Suppressor macrophage treated with lipopolysaccharide for 4 hours (primary cell): ENCODE measurements at regions not wholly inside any gene's neighbourhood (a gene's known extent, or its start where the extent isn't known, plus 50 kb on each side); places are given as distances from the start of the nearest gene placed in this dataset.

Experiments used
- DNase-seq: peaks from one replicate; pipeline ENCODE4 v3.0.0-alpha.2; 2020

GRCh38 chr20:12597551-12597950 lies 411.2 kb upstream of the SPTLC3 start:
- DNase-seq, result no peak

GRCh38 chr20:12598894-12599293 lies 409.9 kb upstream of the SPTLC3 start:
- DNase-seq, result no peak

- no peak for DNase-seq
These were observed 409.3 kb upstream of the SPTLC3 start for GRCh38 chr20:12599494-12599893.

- no peak for DNase-seq
These were observed 403.0 kb upstream of the SPTLC3 start for GRCh38 chr20:12605751-12606150.

- DNase-seq, result no peak
These were observed 397.9 kb upstream of the SPTLC3 start for GRCh38 chr20:12610871-12611270.

GRCh38 chr20:12614764-12615163 lies 394.0 kb upstream of the SPTLC3 start:
- no peak for DNase-seq

GRCh38 chr20:12617076-12617475 lies 391.7 kb upstream of the SPTLC3 start:
- no peak for DNase-seq

GRCh38 chr20:12623870-12624269 lies 384.9 kb upstream of the SPTLC3 start:
- DNase-seq, result no peak

- no peak for DNase-seq
These were observed 381.3 kb upstream of the SPTLC3 start for GRCh38 chr20:12627485-12627884.

GRCh38 chr20:12638633-12639312 lies 370.0 kb upstream of the SPTLC3 start:
- DNase-seq, result no peak

- no peak for DNase-seq
These were observed 368.5 kb upstream of the SPTLC3 start for GRCh38 chr20:12640251-12640650.

GRCh38 chr20:12641619-12642018 lies 367.2 kb upstream of the SPTLC3 start:
- DNase-seq, result no peak

- no peak for DNase-seq
These were observed 364.3 kb upstream of the SPTLC3 start for GRCh38 chr20:12644461-12644860.

GRCh38 chr20:12649234-12649633 lies 359.5 kb upstream of the SPTLC3 start:
- no peak for DNase-seq

GRCh38 chr20:12653642-12654041 lies 355.1 kb upstream of the SPTLC3 start:
- DNase-seq, result no peak

- DNase-seq, result no peak
These were observed 348.8 kb upstream of the SPTLC3 start for GRCh38 chr20:12659942-12660341.

GRCh38 chr20:12660918-12661317 lies 347.9 kb upstream of the SPTLC3 start:
- DNase-seq, result no peak

GRCh38 chr20:12670301-12670700 lies 338.5 kb upstream of the SPTLC3 start:
- no peak for DNase-seq

- DNase-seq, result no peak
These were observed 335.4 kb upstream of the SPTLC3 start for GRCh38 chr20:12673352-12673751.

GRCh38 chr20:12677925-12678324 lies 330.8 kb upstream of the SPTLC3 start:
- DNase-seq, result no peak

GRCh38 chr20:12679447-12679846 lies 329.3 kb upstream of the SPTLC3 start:
- no peak for DNase-seq

GRCh38 chr20:12682613-12683012 lies 326.2 kb upstream of the SPTLC3 start:
- no peak for DNase-seq

- no peak for DNase-seq
These were observed 321.3 kb upstream of the SPTLC3 start for GRCh38 chr20:12687476-12687875.

- no peak for DNase-seq
These were observed 312.8 kb upstream of the SPTLC3 start for GRCh38 chr20:12695937-12696336.

GRCh38 chr20:12698817-12699216 lies 310.0 kb upstream of the SPTLC3 start:
- DNase-seq, result no peak
